ENCODE measurements at regions not wholly inside any gene's neighbourhood (a gene's known extent, or its start where the extent isn't known, plus 50 kb on each side); places are given as distances from the start of the nearest gene placed in this dataset.

- no peak for TF ChIP-seq ZNF788 (CRISPR knock-in tag; IDR thresholded peaks at IDR 0.05; ENCODE audit: borderline replicate concordance)
- TF ChIP-seq ZNF672 (CRISPR knock-in tag; IDR thresholded peaks at IDR 0.05), result no peak
- no peak for TF ChIP-seq PRMT3 (CRISPR knock-in tag; IDR thresholded peaks at IDR 0.05; ENCODE audit: borderline replicate concordance, low read depth)
- TF ChIP-seq DMAP1 (CRISPR knock-in tag; IDR thresholded peaks at IDR 0.05), result no peak
- TF ChIP-seq ZFP91 (CRISPR knock-in tag; IDR thresholded peaks at IDR 0.05; ENCODE audit: borderline replicate concordance), result no peak
- TF ChIP-seq ZNF17 (CRISPR knock-in tag; IDR thresholded peaks at IDR 0.05), result no peak
- TF ChIP-seq MEIS2 (CRISPR knock-in tag; IDR thresholded peaks at IDR 0.05), result no peak
- no peak for TF ChIP-seq ZFP62 (CRISPR knock-in tag; IDR thresholded peaks at IDR 0.05)
- no peak for TF ChIP-seq ZNF605 (CRISPR knock-in tag; IDR thresholded peaks at IDR 0.05)
- no peak for TF ChIP-seq ZFP36L1 (CRISPR knock-in tag; IDR thresholded peaks at IDR 0.05)
- no peak for TF ChIP-seq KLF13 (CRISPR knock-in tag; IDR thresholded peaks at IDR 0.05)
- TF ChIP-seq, protein P1, sequence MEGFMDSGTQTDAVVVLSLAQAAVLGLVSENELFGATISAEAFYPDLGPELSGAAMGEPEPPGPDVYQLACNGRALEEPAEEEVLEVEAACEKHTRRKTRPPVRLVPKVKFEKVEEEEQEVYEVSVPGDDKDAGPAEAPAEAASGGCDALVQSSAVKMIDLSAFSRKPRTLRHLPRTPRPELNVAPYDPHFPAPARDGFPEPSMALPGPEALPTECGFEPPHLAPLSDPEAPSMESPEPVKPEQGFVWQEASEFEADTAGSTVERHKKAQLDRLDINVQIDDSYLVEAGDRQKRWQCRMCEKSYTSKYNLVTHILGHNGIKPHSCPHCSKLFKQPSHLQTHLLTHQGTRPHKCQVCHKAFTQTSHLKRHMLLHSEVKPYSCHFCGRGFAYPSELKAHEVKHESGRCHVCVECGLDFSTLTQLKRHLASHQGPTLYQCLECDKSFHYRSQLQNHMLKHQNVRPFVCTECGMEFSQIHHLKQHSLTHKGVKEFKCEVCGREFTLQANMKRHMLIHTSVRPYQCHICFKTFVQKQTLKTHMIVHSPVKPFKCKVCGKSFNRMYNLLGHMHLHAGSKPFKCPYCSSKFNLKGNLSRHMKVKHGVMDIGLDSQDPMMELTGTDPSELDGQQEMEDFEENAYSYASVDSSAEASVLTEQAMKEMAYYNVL (CRISPR knock-in tag; IDR thresholded peaks at IDR 0.05; ENCODE audit: borderline replicate concordance), result no peak
- no peak for TF ChIP-seq MAFF (IDR thresholded peaks at IDR 0.05; ENCODE audit: low read depth, low read length)
- no peak for TF ChIP-seq JDP2 (CRISPR knock-in tag; IDR thresholded peaks at IDR 0.05; ENCODE audit: borderline replicate concordance)
- no peak for TF ChIP-seq RELA (CRISPR knock-in tag; IDR thresholded peaks at IDR 0.05)
- TF ChIP-seq ZNF883 (CRISPR knock-in tag; IDR thresholded peaks at IDR 0.05; ENCODE audit: not compliant biosample characterization), result no peak
- TF ChIP-seq CREB1 (IDR thresholded peaks at IDR 0.05), result no peak
- TF ChIP-seq CREB1 (CRISPR knock-in tag; IDR thresholded peaks at IDR 0.05), result no peak
- TF ChIP-seq, protein P2, sequence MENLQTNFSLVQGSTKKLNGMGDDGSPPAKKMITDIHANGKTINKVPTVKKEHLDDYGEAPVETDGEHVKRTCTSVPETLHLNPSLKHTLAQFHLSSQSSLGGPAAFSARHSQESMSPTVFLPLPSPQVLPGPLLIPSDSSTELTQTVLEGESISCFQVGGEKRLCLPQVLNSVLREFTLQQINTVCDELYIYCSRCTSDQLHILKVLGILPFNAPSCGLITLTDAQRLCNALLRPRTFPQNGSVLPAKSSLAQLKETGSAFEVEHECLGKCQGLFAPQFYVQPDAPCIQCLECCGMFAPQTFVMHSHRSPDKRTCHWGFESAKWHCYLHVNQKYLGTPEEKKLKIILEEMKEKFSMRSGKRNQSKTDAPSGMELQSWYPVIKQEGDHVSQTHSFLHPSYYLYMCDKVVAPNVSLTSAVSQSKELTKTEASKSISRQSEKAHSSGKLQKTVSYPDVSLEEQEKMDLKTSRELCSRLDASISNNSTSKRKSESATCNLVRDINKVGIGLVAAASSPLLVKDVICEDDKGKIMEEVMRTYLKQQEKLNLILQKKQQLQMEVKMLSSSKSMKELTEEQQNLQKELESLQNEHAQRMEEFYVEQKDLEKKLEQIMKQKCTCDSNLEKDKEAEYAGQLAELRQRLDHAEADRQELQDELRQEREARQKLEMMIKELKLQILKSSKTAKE (CRISPR knock-in tag; IDR thresholded peaks at IDR 0.05; ENCODE audit: borderline replicate concordance), result no peak
- no peak for TF ChIP-seq GABPB1 (CRISPR knock-in tag; IDR thresholded peaks at IDR 0.05)
- TF ChIP-seq ZKSCAN8 (CRISPR knock-in tag; IDR thresholded peaks at IDR 0.05; ENCODE audit: borderline replicate concordance), result no peak
- TF ChIP-seq TERF1 (CRISPR knock-in tag; IDR thresholded peaks at IDR 0.05), result no peak
- no peak for TF ChIP-seq IKZF1 (IDR thresholded peaks at IDR 0.05)
Measured at GRCh38 chr2:205929246-205929942, 156.6 kb downstream of the INO80D start (continued).

All from HepG2 (cell line).